ENCODE measurements at regions not wholly inside any gene's neighbourhood (a gene's known extent, or its start where the extent isn't known, plus 50 kb on each side); places are given as distances from the start of the nearest gene placed in this dataset.

GRCh38 chr20:16939051-16939450 is 190.9 kb downstream of the OTOR start:
- TF ChIP-seq EZH2 (IDR thresholded peaks at IDR 0.05; ENCODE audit: borderline replicate concordance, low read depth, low read length, severe bottlenecking) (no peak), CTCF (IDR thresholded peaks at IDR 0.05; ENCODE audit: borderline replicate concordance, extremely low read depth, low read length, poor library complexity, severe bottlenecking) (no peak)
- no peak for ATAC-seq (ENCODE audit: insufficient read depth, low read depth)

GRCh38 chr20:16940701-16941100 is 192.5 kb downstream of the OTOR start:
- Histone ChIP-seq H3K4me1 (ENCODE audit: insufficient read depth, low read length) (no peaks in the 10 kb centered on the region), H2AFZ (ENCODE audit: low read depth, low read length) (no peak overlapping the region), H3K79me2 (ENCODE audit: insufficient read depth, low read length) (no peaks in the 10 kb centered on the region), H3K9me3 (ENCODE audit: insufficient read depth, low read length, severe bottlenecking) (no peaks in the 10 kb centered on the region), H3K9ac (ENCODE audit: low read depth, low read length) (no peak overlapping the region), H3K36me3 (ENCODE audit: insufficient read depth, low read length) (no peaks in the 10 kb centered on the region), H4K20me1 (ENCODE audit: insufficient read depth, low read length) (no peaks in the 10 kb centered on the region), H3K27ac (ENCODE audit: low read length) (no peak overlapping the region), H3K27me3 (ENCODE audit: insufficient read depth, low read length, poor library complexity) (no peaks in the 10 kb centered on the region), H3K4me3 (ENCODE audit: low read depth in 1 of 2, low read length in 2 of 2) (no peak overlapping the region), H3K4me2 (ENCODE audit: insufficient read depth, low read length) (no peak overlapping the region)
- TF ChIP-seq EZH2 (IDR thresholded peaks at IDR 0.05; ENCODE audit: borderline replicate concordance, low read depth, low read length, severe bottlenecking): no peak
- TF ChIP-seq CTCF (IDR thresholded peaks at IDR 0.05; ENCODE audit: borderline replicate concordance, extremely low read depth, low read length, poor library complexity, severe bottlenecking): no peak
- DNase-seq (no peak), ATAC-seq (ENCODE audit: insufficient read depth, low read depth) (no peak)

More at GRCh38 chr20:16939051-16939450, 190.9 kb downstream of the OTOR start:
- H3K9ac ChIP-seq (ENCODE audit: low read depth, low read length): no peak overlapping the region
- no peaks in the 10 kb centered on the region for H3K36me3 ChIP-seq (ENCODE audit: insufficient read depth, low read length)
- no peak overlapping the region for H3K4me2 ChIP-seq (ENCODE audit: insufficient read depth, low read length)
- no peaks in the 10 kb centered on the region for H4K20me1 ChIP-seq (ENCODE audit: insufficient read depth, low read length)
- H2AFZ ChIP-seq (ENCODE audit: low read depth, low read length): no peak overlapping the region
- H3K4me1 ChIP-seq (ENCODE audit: insufficient read depth, low read length): no peaks in the 10 kb centered on the region
- H3K27me3 ChIP-seq (ENCODE audit: insufficient read depth, low read length, poor library complexity): no peaks in the 10 kb centered on the region
- H3K4me3 ChIP-seq (ENCODE audit: low read depth in 1 of 2, low read length in 2 of 2): no peak overlapping the region
- no peaks in the 10 kb centered on the region for H3K79me2 ChIP-seq (ENCODE audit: insufficient read depth, low read length)
- no peak for DNase-seq
- no peak overlapping the region for H3K27ac ChIP-seq (ENCODE audit: low read length)
- no peaks in the 10 kb centered on the region for H3K9me3 ChIP-seq (ENCODE audit: insufficient read depth, low read length, severe bottlenecking)

DNA sequence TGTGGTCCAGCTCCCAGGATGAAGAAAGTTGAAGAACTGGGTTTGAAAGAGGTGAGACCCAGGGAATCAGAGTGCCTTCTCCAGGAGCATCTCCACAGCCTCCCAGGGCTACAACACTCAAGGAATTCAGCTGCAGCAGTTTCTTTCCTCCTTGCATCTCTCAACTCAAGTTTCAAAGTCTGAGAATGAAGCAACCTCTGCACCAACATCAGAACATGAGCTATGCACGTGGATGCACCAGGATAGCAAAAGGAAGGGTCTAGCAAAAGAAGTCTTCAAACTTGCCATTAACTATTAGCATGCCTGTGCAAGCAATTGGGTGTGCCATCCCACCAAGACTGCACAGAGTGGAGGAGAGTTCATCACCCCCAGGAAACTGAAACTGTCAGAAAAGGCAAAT is 193.9 kb downstream of the OTOR start:
- Histone ChIP-seq H3K9ac (ENCODE audit: low read depth, low read length) (no peak overlapping the region), H3K27me3 (ENCODE audit: insufficient read depth, low read length, poor library complexity) (no peaks in the 10 kb centered on the region), H2AFZ (ENCODE audit: low read depth, low read length) (no peak overlapping the region), H3K9me3 (ENCODE audit: insufficient read depth, low read length, severe bottlenecking) (no peaks in the 10 kb centered on the region), H3K4me2 (ENCODE audit: insufficient read depth, low read length) (no peak overlapping the region), H4K20me1 (ENCODE audit: insufficient read depth, low read length) (no peaks in the 10 kb centered on the region), H3K4me1 (ENCODE audit: insufficient read depth, low read length) (no peaks in the 10 kb centered on the region), H3K27ac (ENCODE audit: low read length) (no peak overlapping the region), H3K36me3 (ENCODE audit: insufficient read depth, low read length) (no peaks in the 10 kb centered on the region), H3K4me3 (ENCODE audit: low read depth in 1 of 2, low read length in 2 of 2) (no peak overlapping the region), H3K79me2 (ENCODE audit: insufficient read depth, low read length) (no peaks in the 10 kb centered on the region)
- TF ChIP-seq EZH2 (IDR thresholded peaks at IDR 0.05; ENCODE audit: borderline replicate concordance, low read depth, low read length, severe bottlenecking): no peak
- no peak for TF ChIP-seq CTCF (IDR thresholded peaks at IDR 0.05; ENCODE audit: borderline replicate concordance, extremely low read depth, low read length, poor library complexity, severe bottlenecking)
- ATAC-seq (ENCODE audit: insufficient read depth, low read depth): no peak
- DNase-seq: no peak

GRCh38 chr20:16942756-16943155 is 194.6 kb downstream of the OTOR start:
- H3K4me2 ChIP-seq (ENCODE audit: insufficient read depth, low read length): no peak overlapping the region
- no peak overlapping the region for H3K9ac ChIP-seq (ENCODE audit: low read depth, low read length)
- no peaks in the 10 kb centered on the region for H3K79me2 ChIP-seq (ENCODE audit: insufficient read depth, low read length)
- no peak overlapping the region for H3K27ac ChIP-seq (ENCODE audit: low read length)
- no peak overlapping the region for H2AFZ ChIP-seq (ENCODE audit: low read depth, low read length)
- no peaks in the 10 kb centered on the region for H4K20me1 ChIP-seq (ENCODE audit: insufficient read depth, low read length)
- H3K9me3 ChIP-seq (ENCODE audit: insufficient read depth, low read length, severe bottlenecking): no peaks in the 10 kb centered on the region
- H3K27me3 ChIP-seq (ENCODE audit: insufficient read depth, low read length, poor library complexity): no peaks in the 10 kb centered on the region
- no peak overlapping the region for H3K4me3 ChIP-seq (ENCODE audit: low read depth in 1 of 2, low read length in 2 of 2)
- ATAC-seq (ENCODE audit: insufficient read depth, low read depth) (no peak), DNase-seq (no peak)
- H3K36me3 ChIP-seq (ENCODE audit: insufficient read depth, low read length): no peaks in the 10 kb centered on the region
- TF ChIP-seq EZH2 (IDR thresholded peaks at IDR 0.05; ENCODE audit: borderline replicate concordance, low read depth, low read length, severe bottlenecking): no peak
- TF ChIP-seq CTCF (IDR thresholded peaks at IDR 0.05; ENCODE audit: borderline replicate concordance, extremely low read depth, low read length, poor library complexity, severe bottlenecking): no peak
- H3K4me1 ChIP-seq (ENCODE audit: insufficient read depth, low read length): no peaks in the 10 kb centered on the region

Measured in DND-41 (cell line).